ENCODE measurements at regions not wholly inside any gene's neighbourhood (a gene's known extent, or its start where the extent isn't known, plus 50 kb on each side); places are given as distances from the start of the nearest gene placed in this dataset.

GRCh38 chr18:43620936-43621335, 343.6 kb upstream of the SYT4 start:
- no peaks in the 10 kb centered on the region for H3K27me3 ChIP-seq (ENCODE audit: control insufficient read depth in 3 of 3, insufficient read depth in 3 of 3, low read length in 2 of 3)
- H3K4me1 ChIP-seq (ENCODE audit: control insufficient read depth in 5 of 5, insufficient read depth in 5 of 5, low read length in 5 of 5) = no peaks in the 10 kb centered on the region
- ATAC-seq (ENCODE audit: insufficient read depth, low FRiP score) (no peak), DNase-seq (peak in 2 of 3 donors; percentile 56 to 62)
- H3K27ac ChIP-seq (ENCODE audit: low read depth in 1 of 2, low read length in 1 of 2) = no peak overlapping the region
- H3K36me3 ChIP-seq (ENCODE audit: control insufficient read depth in 4 of 4, insufficient read depth in 4 of 4, low read length in 4 of 4) = no peaks in the 10 kb centered on the region
- TF ChIP-seq CTCF (IDR thresholded peaks at IDR 0.05; ENCODE audit: control extremely low read depth, extremely low read depth) = peak; percentile 12
- H3K9ac ChIP-seq (ENCODE audit: insufficient read depth in 1 of 2, low read length in 2 of 2) = no peak overlapping the region
- H3K9me3 ChIP-seq (ENCODE audit: control insufficient read depth in 4 of 4, insufficient read depth in 3 of 4, low read length in 3 of 4) = no peaks in the 10 kb centered on the region
- H3K4me3 ChIP-seq = no peak overlapping the region
- WGBS, 2 donors = 5 to 11% methylated on average over 2 of the region's 2 CpGs

GRCh38 chr18:43622024-43622423, 344.7 kb upstream of the SYT4 start:
- 74 to 86% methylated on average over 3 of the region's 3 CpGs for WGBS, 2 donors

GRCh38 chr18:43625582-43625981, 348.3 kb upstream of the SYT4 start:
- H3K4me1 ChIP-seq (ENCODE audit: control insufficient read depth in 5 of 5, insufficient read depth in 5 of 5, low read length in 5 of 5) = no peaks in the 10 kb centered on the region
- no peak overlapping the region for H3K4me3 ChIP-seq
- no peaks in the 10 kb centered on the region for H3K27me3 ChIP-seq (ENCODE audit: control insufficient read depth in 3 of 3, insufficient read depth in 3 of 3, low read length in 2 of 3)
- no peak for TF ChIP-seq CTCF (IDR thresholded peaks at IDR 0.05; ENCODE audit: control extremely low read depth, extremely low read depth)
- H3K27ac ChIP-seq (ENCODE audit: low read depth in 1 of 2, low read length in 1 of 2) = no peak overlapping the region
- no peaks in the 10 kb centered on the region for H3K36me3 ChIP-seq (ENCODE audit: control insufficient read depth in 4 of 4, insufficient read depth in 4 of 4, low read length in 4 of 4)
- no peak overlapping the region for H3K9ac ChIP-seq (ENCODE audit: insufficient read depth in 1 of 2, low read length in 2 of 2)
- H3K9me3 ChIP-seq (ENCODE audit: control insufficient read depth in 4 of 4, insufficient read depth in 3 of 4, low read length in 3 of 4) = no peaks in the 10 kb centered on the region
- WGBS, 2 donors = 53 to 70% methylated on average over 1 of the region's 1 CpG
- DNase-seq (no peak), ATAC-seq (ENCODE audit: insufficient read depth, low FRiP score) (no peak)

More at GRCh38 chr18:43622024-43622423, 344.7 kb upstream of the SYT4 start:
- H3K9ac ChIP-seq (ENCODE audit: insufficient read depth in 1 of 2, low read length in 2 of 2) = no peak overlapping the region
- no peak for TF ChIP-seq CTCF (IDR thresholded peaks at IDR 0.05; ENCODE audit: control extremely low read depth, extremely low read depth)
- no peaks in the 10 kb centered on the region for H3K4me1 ChIP-seq (ENCODE audit: control insufficient read depth in 5 of 5, insufficient read depth in 5 of 5, low read length in 5 of 5)
- H3K36me3 ChIP-seq (ENCODE audit: control insufficient read depth in 4 of 4, insufficient read depth in 4 of 4, low read length in 4 of 4) = no peaks in the 10 kb centered on the region
- no peak overlapping the region for H3K27ac ChIP-seq (ENCODE audit: low read depth in 1 of 2, low read length in 1 of 2)
- H3K4me3 ChIP-seq = no peak overlapping the region
- no peaks in the 10 kb centered on the region for H3K27me3 ChIP-seq (ENCODE audit: control insufficient read depth in 3 of 3, insufficient read depth in 3 of 3, low read length in 2 of 3)
- DNase-seq = no peak
- no peaks in the 10 kb centered on the region for H3K9me3 ChIP-seq (ENCODE audit: control insufficient read depth in 4 of 4, insufficient read depth in 3 of 4, low read length in 3 of 4)
- no peak for ATAC-seq (ENCODE audit: insufficient read depth, low FRiP score)

GRCh38 chr18:43627848-43628530, 350.7 kb upstream of the SYT4 start:
- no peaks in the 10 kb centered on the region for H3K36me3 ChIP-seq (ENCODE audit: control insufficient read depth in 4 of 4, insufficient read depth in 4 of 4, low read length in 4 of 4)
- no peak overlapping the region for H3K4me3 ChIP-seq
- TF ChIP-seq CTCF (IDR thresholded peaks at IDR 0.05; ENCODE audit: control extremely low read depth, extremely low read depth) = no peak
- H3K9me3 ChIP-seq (ENCODE audit: control insufficient read depth in 4 of 4, insufficient read depth in 3 of 4, low read length in 3 of 4) = no peaks in the 10 kb centered on the region
- no peak overlapping the region for H3K9ac ChIP-seq (ENCODE audit: insufficient read depth in 1 of 2, low read length in 2 of 2)
- H3K27ac ChIP-seq (ENCODE audit: low read depth in 1 of 2, low read length in 1 of 2) = no peak overlapping the region
- H3K4me1 ChIP-seq (ENCODE audit: control insufficient read depth in 5 of 5, insufficient read depth in 5 of 5, low read length in 5 of 5) = no peaks in the 10 kb centered on the region
- ATAC-seq (ENCODE audit: insufficient read depth, low FRiP score) (no peak), DNase-seq (no peak)
- no peaks in the 10 kb centered on the region for H3K27me3 ChIP-seq (ENCODE audit: control insufficient read depth in 3 of 3, insufficient read depth in 3 of 3, low read length in 2 of 3)
- 74 to 91% methylated on average over 3 of the region's 3 CpGs for WGBS, 2 donors

Measured in lung (tissue), 11 donors.